Karpas-422 (cell line): ENCODE measurements at regions not wholly inside any gene's neighbourhood (a gene's known extent, or its start where the extent isn't known, plus 50 kb on each side); places are given as distances from the start of the nearest gene placed in this dataset. TPM values are rescaled to one million over a fixed set of nuclear protein-coding genes. Genes with fewer than 3 reads are reported as not detected.

Experiments
- small RNA-seq: library from RNA; depleted of rRNA; stranded (forward); fragments of <200 nt; gene quantifications from one replicate; pipeline ENCODE3, GENCODE V24; 2014

Small RNAs in the stretch of these regions (small RNA-seq; reads per million reads assigned to genes)
- gene RF00019: not detected
